Fibroblast of skin of scalp (primary cell): ENCODE measurements at regions not wholly inside any gene's neighbourhood (a gene's known extent, or its start where the extent isn't known, plus 50 kb on each side); places are given as distances from the start of the nearest gene placed in this dataset.
"Not testable (repeated sequence)": the region's sequence is repeated elsewhere in the genome, so short reads cannot be mapped to it uniquely, and the experiment has no call there.

Experiments used
- DNase-seq: peaks from one replicate; pipeline ENCODE4 v3.0.0-alpha.2; 2013

DNA sequence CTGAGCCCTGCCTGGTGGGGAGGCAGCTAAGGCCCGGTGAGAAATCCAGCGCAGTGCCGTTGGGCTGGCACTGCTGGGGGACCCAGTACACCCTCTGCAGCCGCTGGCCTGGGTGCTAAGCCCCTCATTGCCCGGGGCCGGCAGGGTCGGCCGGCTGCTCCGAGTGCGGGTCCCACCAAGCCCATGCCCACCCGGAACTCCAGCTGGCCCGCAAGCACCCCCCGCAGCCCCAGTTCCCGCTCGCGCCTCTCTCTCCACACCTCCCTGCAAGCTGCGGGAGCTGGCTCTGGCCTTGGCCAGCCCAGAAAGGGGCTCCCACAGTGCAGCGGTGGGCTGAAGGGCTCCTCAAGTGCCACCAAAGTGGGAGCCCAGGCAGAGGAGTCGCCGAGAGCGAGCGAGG lies 225.1 kb upstream of the ANKH start:
- not testable (repeated sequence) for DNase-seq

DNA sequence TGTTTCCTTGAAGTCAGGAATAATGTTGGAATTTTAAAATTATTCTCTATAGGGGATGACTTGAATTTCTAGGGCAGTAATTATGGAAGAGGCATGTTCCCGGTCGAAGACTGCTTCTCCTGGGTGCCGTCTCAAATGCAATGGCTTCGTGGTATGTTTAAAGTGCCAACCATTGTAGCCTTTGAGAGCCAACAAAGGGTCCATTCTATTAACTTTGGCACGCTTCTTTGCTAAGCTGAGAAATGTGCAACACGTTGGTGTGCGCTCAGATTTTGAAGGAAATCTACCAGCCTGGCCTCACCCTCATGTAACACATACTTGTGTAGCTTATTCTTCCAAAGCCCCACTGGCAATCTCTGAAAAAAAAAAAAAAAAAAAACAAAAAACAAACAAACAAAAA lies 221.2 kb upstream of the ANKH start:
- no peak for DNase-seq

DNA sequence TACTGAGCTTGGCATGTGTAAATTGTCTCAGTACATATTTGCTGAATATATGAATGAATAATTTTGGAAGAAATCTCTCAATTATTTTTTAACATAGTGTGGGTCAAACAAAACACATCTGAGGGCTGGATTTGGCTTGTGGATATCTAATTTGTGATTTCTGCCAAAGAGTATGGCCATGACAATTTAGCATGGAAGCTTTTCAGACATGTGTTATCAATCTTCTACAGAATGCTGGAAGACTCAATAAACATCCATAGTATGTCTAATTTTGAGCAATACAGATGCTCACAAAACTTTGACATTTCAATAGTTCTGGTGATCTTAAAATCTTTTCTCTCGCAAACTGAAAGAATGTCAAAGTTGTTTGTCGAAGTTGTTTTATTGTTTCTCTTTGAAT lies 214.1 kb upstream of the ANKH start:
- no peak for DNase-seq

DNA sequence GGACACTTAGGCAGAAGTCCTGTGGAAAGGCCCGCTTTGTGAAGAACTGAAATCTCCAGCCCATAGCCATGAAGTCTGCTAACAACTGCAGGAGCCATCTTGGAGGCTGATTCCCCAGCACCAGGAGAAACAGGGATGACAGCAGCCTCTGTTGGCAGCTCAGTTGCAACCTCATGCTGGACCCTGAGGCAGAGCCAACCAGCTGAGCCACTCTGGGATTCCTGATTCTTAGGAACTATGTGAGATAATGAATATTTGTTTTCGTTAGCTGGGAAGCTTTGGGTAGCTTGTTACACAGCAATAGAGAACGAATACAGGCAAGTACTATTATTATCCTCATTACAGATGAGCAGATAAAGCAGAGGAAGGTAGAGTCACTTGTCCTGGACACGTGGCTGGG lies 210.5 kb upstream of the ANKH start:
- DNase-seq, result no peak

DNA sequence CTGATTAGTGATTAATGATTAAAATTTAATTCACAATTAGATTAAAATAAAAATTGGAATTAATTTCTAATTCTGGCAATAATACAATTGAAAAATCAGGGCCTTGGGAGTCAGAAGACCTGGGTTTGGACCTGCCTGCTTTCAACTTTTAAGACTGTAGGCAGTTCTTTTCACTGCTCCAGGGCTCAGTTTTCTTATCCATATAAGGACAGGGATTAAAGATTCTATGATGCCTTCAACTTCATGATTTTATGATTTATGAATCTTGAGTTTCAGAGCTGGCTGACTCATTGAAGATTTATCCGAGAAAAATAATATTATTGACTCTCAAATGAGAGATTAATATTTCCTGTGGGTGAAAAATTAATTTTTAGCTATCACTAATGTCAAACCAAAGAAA lies 208.6 kb upstream of the ANKH start:
- DNase-seq, result peak; percentile 46

DNA sequence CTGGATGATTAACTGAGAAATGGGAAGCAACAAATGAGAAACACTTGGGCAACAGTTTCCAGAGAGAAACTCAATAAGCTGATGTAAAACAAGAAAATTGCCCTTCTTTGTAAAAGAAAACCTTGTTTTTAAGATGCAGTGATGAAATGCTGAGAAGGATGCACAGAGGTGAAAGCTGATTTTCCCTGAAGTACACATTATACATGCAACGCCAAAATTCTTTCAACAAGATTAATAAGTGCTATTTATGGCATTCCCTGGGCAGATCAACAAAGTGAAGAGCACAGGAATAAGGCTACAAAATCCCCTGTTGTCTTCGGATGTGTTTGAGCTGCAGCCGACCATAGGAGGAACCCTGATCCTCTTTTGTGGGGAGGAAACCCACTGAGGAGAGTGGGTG lies 208.0 kb upstream of the ANKH start:
- peak; percentile 9 for DNase-seq

DNA sequence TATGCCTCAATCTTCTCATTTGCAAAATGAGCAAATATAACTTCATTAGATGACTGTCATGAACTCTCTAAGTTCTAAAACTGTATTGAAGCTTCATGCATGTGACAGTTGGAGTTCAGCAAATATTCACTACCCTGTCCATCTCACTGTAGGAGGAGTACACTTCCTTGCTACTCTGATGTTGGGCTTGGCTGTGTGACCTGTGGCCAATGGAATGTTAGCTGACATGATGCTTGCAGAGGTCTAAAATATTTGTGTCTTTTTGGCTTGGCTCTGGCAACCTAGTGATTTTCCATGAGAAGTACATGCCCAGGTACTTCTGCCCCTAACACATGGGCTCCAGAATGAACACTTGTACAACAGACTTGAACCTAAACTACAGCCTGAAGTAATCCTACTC lies 203.1 kb upstream of the ANKH start:
- peak; percentile 26 for DNase-seq

DNA sequence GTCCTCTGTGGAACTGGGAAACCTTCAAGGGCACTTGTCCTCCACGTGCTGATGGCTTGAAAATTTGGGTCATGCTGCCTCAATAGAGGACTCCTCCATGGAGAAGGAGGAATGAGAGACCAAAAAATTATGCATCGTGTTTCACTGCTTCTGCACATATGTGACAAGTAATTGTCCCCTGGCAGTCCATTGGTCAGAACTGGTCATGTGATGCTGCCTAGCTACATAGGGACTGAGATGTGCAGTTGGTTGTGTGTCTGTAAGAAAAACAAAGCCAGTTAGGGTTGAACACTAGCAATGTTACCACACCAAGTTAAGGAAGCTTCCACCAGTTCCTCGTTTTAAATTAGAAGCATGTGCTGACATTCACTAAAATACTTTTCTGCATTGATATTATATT lies 201.9 kb upstream of the ANKH start:
- no peak for DNase-seq

DNA sequence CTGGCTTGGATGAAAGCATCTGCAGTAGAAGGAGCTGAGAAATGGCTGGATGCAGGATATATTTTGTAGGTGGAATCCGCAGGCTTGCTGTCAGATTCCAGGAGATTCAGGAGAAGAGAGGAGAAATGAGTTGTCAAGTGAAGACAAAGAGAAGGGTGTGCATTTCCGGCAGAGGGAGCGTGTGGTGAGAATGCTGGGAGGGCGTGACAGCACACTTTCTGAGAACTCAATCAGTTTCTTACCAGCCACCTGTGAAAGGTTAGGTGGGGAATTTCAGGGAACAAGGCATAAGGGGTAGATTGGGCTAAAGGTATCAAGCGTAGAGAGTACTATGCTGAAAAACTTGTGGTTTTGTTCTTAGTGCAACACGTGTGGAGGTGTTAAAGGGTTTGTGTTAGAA lies 199.3 kb upstream of the ANKH start:
- no peak for DNase-seq

DNA sequence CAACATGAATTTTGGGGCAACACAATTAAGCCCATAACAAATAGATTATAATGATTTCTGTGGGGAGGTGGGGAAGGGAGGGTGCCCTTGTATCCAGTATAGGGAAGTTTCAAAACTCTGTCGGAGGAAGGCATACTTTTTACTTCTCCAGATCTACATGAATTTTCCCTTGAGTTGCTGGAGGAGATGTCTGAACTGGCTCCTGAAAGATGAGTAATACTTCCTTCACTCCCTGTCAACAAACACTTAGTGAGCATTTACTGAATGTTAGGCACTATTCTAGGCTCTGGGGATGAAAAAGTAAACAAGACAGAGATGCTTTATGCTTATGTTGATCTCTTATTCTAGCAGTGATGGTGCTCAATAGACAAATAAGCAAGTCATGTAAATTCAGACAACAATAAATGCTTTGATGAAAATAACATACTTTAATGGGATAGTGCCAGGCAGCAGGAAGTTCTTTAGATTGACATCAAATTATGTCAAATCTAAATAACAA lies 197.9 kb upstream of the ANKH start:
- DNase-seq, result no peak

DNA sequence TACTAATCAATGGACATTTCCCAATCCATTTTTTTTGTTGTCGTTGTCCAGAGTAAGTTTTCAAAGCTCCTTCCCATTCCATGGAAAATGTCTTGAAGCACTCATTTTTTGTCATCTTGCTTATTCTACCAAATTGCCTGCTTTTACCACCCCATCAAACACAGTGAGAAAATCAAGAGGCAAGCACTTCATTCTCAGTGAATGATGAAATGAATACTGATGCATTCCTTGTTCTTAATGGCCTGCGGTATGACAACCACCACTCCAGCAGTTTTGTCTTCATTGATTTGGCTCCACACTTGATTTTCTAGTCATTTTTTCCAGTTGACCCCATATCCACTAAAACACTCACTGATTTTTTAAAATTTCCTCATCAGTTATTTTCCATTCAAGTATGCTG lies 193.5 kb upstream of the ANKH start:
- DNase-seq, result no peak

DNA sequence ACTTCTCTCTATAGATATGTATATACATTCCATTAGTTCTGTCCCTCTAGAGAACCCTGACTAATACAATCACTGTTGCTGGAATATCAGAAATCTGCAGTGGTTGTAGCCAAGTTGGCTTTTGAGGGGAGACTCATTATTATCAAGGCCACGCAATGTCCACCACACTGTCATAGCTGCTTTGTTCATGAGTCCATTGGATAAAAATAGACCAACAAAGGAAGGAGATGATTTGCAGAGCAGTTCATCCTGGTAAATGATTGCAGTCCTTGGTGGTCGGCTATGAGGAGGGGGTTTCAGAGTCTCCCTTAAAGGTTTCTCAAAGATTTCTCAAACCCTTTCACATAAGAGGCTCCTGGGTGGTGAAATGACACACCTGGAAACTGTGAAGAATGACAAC lies 192.8 kb upstream of the ANKH start:
- DNase-seq, result no peak

DNA sequence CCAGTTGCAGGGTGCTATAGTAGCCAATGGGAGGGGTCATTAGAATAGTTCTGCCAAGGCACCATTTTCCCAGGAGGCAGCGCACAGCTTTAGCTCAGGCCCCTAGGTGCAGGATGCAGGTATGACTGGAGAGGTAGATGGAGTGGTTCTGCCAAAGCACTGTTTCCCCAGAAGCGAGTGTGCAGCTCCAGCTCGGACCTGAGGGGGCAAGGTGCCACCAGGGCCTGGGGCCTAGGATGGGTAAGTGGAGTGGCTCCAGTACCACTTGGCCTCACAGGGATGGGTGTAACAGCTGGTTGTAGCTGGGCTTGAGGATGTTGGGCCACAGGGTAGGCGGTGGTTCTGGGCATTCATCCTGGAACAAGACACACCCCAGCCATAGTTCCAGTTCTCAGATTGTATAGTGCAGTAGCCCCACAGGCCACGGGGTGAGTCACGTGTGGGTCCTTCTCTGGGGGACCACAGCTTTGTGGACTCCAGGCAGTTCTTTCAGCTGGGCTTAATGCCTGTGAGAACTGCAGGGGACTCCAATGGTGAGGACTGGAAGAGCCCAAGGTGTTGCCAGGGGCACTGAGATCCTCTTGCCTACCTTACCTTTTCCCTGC lies 185.5 kb upstream of the ANKH start:
- no peak for DNase-seq

DNA sequence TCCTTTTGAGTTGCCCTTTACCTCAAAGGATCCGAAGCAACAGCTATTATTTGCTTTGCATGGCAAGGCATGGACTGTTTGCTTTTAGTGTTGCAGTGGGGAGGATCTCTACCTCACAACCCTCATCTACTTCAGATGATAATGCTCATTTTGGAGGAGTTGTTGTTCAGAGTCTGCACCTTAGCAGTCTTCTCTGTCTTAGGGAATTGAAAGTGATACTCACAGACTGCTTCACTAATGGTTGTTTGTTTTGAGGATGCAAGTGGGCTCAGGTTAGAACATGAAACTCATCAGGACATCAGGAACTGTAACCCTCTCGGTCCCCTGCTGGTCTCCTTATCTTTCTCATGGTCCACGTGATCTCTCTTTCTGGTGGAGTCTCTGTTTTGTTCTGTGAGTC lies 172.9 kb upstream of the ANKH start:
- DNase-seq, result no peak

DNA sequence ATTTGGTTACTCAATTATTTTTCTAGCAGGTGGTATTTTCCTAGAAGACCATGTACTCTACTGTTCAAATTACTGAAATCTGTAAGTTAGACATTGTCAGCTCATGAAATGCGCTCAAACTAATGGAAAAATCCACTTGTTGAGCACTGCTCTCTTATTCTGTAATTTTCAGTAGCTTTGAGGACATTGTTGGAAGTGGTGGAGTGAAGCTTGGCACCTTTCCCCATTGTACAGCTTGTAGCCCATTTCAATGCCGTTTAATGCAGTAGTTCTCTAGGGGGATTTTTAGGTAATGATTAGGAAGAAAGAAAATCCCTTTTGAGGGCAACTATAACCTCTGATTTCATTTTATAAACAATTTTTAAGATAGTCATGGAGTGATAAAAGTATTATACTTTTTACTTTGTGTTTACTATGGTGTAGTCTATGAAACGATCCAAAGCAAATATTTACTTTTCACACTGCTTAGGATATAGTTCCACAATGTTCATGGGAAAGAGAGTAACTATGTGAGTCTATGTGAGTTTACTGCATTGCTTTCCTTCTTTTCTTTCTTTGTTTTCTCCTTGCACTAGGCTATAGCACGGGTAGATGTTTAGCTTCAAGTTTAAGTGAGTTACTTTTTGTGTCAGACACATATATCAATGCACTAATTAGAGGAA lies 165.8 kb upstream of the ANKH start:
- no peak for DNase-seq

DNA sequence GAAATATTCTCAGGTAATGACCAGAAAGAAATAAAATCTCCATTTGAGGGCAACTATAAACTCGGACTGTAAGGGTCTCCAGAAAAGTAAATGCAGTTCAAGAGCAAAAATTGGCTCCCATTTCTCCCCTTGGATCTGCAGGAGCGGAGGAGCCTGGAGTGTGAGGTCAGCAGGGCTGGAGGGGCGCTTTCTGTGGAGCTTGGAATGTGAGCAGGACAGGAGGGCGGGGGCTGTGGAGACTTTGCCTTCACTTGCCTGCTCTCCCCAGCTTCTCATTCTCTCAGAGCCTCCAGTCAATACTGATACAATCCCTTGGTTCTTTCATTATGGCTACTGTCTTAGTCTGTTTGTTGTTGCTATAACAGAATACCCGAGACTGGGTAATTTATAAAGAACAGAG lies 162.8 kb upstream of the ANKH start:
- no peak for DNase-seq

DNA sequence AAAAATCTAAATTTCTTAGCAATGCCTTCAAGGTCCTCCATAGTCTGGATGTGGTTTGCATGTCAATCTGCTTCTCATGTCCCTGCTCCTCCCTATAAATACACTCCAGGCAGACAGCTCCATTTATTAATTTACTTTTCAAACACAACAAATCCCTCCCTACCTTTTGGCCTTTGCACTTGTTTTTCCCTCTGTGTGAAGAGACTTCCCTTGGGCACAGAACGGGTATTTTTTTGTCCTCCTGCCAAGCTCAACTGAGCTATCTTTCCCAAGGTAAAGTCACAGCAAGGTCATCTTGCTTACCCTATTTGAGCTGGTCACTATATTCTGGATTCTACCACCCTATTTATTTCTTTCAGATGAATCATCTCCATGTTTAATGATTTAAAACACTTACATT lies 159.6 kb upstream of the ANKH start:
- DNase-seq, result no peak

DNA sequence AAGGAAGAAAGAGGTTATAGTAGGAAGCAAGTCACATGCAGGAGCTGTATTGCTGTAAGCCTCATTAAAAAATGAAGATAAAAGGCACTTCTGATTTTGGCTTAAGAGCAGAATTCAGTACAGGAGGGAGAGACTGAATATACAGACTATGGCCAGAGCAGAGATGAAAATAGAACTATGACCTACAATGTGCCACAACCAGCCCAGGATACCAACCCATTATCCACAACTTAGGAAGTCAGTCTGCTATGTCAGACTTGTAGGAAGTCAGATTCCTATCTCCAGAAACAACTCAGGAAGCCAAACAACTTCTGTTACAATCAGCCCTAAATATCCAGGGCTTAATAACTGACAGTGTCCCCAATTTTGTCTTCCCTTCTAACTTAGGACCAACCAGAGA lies 156.2 kb upstream of the ANKH start:
- DNase-seq, result no peak

DNA sequence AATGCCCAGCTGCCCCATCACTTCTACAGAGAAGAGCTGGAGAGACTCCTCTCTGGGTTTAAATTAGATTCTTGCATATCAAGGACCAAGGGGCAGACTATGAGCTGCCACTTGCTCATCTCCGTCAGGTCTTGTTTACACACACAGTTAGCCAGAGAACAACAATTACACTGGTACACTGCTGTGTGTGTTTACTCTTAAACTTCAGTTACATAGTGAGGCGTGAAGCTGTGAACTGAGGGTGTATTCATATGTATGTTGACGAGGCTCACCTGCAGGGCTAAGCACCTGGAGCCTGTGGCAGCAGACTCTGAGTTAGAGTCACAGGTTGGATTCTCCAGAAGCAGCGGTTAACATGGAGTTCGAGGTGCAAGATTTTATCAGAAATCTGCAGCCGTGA lies 155.4 kb upstream of the ANKH start:
- DNase-seq, result no peak

DNA sequence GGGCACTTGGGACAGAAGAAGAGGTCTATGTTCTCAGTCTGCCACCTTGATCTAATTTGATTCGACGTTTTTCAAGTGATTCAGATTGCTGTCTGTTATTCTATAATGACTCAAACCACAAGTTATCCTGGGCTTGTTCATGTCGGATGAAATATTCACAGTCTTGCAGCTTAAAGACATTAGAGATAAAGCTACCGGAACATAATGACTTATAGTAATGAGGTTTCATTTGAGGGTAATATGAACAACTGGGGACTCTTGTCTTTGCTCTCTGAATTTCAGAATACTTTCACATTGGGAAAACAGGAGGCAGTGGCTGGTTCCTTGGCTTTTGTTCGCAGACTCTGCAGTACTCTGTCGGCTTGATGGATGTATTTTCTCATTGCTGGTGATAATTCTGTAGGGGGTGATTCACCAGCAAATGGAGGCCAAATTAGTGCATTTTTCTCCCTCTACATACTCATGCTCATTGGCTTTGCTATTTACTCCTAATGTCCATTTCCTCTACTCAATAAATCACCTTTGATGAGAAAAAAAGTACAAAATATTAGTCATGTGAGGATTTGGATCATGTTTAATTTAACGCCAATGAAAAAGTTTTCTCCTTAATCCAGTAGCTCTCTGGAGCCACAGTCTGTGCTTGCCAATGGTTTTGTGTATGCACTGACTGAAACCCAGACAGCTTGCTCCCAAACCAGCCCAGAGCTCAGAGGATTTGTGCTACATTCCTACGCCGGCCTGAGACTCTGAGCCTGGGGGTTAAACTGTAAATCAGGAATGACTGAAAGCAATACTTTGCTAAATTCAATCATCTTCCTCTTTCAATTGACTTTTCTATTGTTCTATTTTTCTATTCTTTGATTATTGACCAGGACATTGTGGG lies 154.7 kb upstream of the ANKH start:
- peak; percentile 40 for DNase-seq

DNA sequence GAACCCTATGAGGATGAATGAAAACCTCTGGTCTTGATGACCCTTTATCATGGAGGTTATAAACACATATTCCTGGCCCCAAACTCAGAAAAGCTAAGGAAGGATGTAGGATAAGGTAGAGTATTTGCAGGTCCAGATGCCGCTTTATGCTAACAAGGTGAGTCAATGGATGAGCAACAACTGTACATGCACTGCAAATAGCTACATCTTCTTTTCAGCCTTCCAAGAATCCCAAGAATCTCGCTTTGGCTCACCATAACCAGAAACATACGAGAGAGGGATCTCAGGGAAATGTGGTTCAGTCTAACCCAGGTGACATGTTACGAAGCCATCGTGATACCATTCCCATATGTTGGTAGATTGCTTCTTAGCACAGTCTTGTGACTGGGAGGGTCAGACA lies 152.3 kb upstream of the ANKH start:
- DNase-seq, result no peak

DNA sequence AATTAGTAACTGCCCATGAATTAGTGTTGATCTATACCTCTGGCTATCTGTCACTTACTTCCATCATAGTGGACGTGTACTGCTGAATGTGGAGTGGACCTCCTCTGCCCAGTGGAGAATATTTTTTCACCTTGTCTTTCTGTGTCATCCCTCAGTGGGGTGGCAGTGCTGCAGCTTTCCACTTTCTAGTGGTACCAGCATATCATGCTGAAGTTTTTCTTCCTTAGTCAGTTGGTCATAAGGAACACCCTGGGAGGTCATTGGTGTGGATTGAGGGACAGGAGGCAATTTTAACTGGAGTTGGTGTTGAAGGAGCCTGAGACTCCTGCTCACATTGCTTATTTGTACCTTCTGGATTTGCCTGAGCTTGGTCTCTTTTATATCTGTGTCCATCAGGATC lies 151.7 kb upstream of the ANKH start:
- DNase-seq, result no peak

DNA sequence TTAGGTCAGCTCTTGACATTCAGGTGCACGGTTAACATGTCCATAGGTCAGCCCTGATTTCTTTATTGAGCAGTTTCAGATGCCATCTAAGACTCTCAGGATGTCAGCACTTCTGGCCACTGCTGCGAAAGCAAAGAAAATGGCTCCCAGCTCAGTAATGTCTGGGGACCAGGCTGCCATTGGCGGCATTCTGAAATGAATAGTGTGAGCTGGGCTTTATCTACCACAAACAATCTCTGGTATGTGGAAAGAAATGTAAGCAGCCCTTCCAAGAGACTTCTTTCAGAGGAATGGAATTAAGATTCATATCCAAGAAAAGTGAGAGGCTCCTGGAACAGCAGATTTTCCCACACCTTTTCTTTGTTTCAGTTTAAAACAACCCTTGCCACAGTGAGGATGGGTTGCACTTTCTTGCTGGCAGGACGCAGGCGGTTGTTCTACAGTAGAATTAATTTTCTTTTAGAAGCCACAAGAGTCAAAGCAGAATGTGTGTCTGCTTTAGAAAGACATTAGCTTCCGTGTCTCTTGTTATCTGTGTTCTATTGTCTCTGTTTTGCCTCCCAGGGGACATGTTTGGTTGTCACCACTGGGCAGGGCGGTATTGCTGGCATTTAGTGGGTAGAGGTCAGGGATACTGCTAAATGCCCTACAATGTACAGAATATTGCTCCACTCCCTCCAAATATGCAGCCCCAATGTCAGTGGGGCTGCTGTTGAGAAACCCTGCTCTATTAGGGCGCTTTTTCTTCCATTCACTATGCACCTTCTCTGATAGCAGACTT lies 149.9 kb upstream of the ANKH start:
- DNase-seq, result peak; percentile 92
